CD14-positive monocyte (primary cell): ENCODE measurements at regions not wholly inside any gene's neighbourhood (a gene's known extent, or its start where the extent isn't known, plus 50 kb on each side); places are given as distances from the start of the nearest gene placed in this dataset.
"Not testable (repeated sequence)": the region's sequence is repeated elsewhere in the genome, so short reads cannot be mapped to it uniquely, and the experiment has no call there.

ENCODE experiments used
- DNase-seq, 3 donors: peaks; one replicate each; pipeline ENCODE4 v3.0.0-alpha.2; 2011 to 2022
- H2AFZ ChIP-seq: 2 replicates; pipeline ENCODE4 v1.6.0; 2012; ENCODE audit warnings: mild to moderate bottlenecking, low read depth, low read length, inconsistent platforms; ENCODE audit not compliant: insufficient read depth, poor library complexity, severe bottlenecking
- H3K27ac ChIP-seq, 2 donors: 1 replicate in 1 of 2; 2 replicates in 1 of 2; pipeline ENCODE4 v1.5.1; 2012 to 2013; ENCODE audit warnings: low read length in 2 of 2, control low read depth in 1 of 2, inconsistent platforms in 1 of 2, low read depth in 1 of 2, mild to moderate bottlenecking in 1 of 2
- H3K27me3 ChIP-seq, 2 donors: one replicate each; pipeline versions ENCODE4 v1.6.0 to v1.6.1; 2011 to 2013; ENCODE audit warnings: low read length in 2 of 2; ENCODE audit not compliant: control insufficient read depth in 2 of 2, insufficient read depth in 2 of 2
- H3K36me3 ChIP-seq, 2 donors: replicated peaks in 1 of 2; 1 replicate in 1 of 2; 2 replicates in 1 of 2; pipeline versions ENCODE4 v1.5.1 to v1.6.1; 2012 to 2013; ENCODE audit warnings: low read length in 2 of 2, control low read depth in 1 of 2, inconsistent platforms in 1 of 2, mild to moderate bottlenecking in 1 of 2; ENCODE audit not compliant: insufficient read depth in 2 of 2, control insufficient read depth in 1 of 2
- H3K4me1 ChIP-seq, 2 donors: 1 replicate in 1 of 2; 2 replicates in 1 of 2; pipeline versions ENCODE4 v1.5.1 to v1.6.1; 2012 to 2013; ENCODE audit warnings: low read length in 2 of 2, control low read depth in 1 of 2, inconsistent platforms in 1 of 2, mild to moderate bottlenecking in 1 of 2, moderate library complexity in 1 of 2; ENCODE audit not compliant: insufficient read depth in 2 of 2, control insufficient read depth in 1 of 2
- H3K4me2 ChIP-seq: replicated peaks from 2 replicates; pipeline ENCODE3; 2012; ENCODE audit warnings: low read length, moderate library complexity, mild to moderate bottlenecking; ENCODE audit not compliant: poor library complexity, severe bottlenecking; ENCODE audit errors: extremely low read depth
- H3K4me3 ChIP-seq, 3 experiments: fragments of 200-600 bp in 1 of 3; sonication (generic) in 1 of 3; replicated peaks in 1 of 3; 1 replicate in 2 of 3; 2 replicates in 1 of 3; pipeline ENCODE4 v1.5.1; 2011 to 2013; ENCODE audit warnings: low read length in 3 of 3, mild to moderate bottlenecking in 3 of 3, control low read depth in 2 of 3, low read depth in 2 of 3, inconsistent platforms in 1 of 3, moderate library complexity in 1 of 3
- H3K79me2 ChIP-seq: 2 replicates; pipeline ENCODE4 v1.6.0; 2012; ENCODE audit warnings: mild to moderate bottlenecking, control low read depth, inconsistent platforms, low read length, moderate library complexity; ENCODE audit not compliant: insufficient read depth
- H3K9ac ChIP-seq: 2 replicates; pipeline ENCODE4 v1.6.0; 2017; ENCODE audit warnings: low read length, mild to moderate bottlenecking; ENCODE audit not compliant: insufficient read depth, poor library complexity, severe bottlenecking
- H3K9me3 ChIP-seq, 2 donors: replicated peaks in 1 of 2; 1 replicate in 1 of 2; 2 replicates in 1 of 2; pipeline versions ENCODE4 v1.5.1 to v1.6.1; 2012 to 2013; ENCODE audit warnings: low read length in 2 of 2, control low read depth in 1 of 2; ENCODE audit not compliant: control insufficient read depth in 1 of 2, insufficient read depth in 1 of 2
- H4K20me1 ChIP-seq: 2 replicates; pipeline ENCODE4 v1.6.0; 2012; ENCODE audit warnings: mild to moderate bottlenecking, low read length, control low read depth, moderate library complexity; ENCODE audit not compliant: insufficient read depth
- H3K27ac Mint-ChIP-seq, 7 donors: one replicate each; pipeline ENCODE4 v1.8.0; 2020; ENCODE audit warnings: mild to moderate bottlenecking in 7 of 7, mixed read lengths in 7 of 7, moderate library complexity in 6 of 7, inconsistent platforms in 2 of 7
- H3K27me3 Mint-ChIP-seq, 3 donors: one replicate each; pipeline ENCODE4 v1.8.0; 2021 to 2022; ENCODE audit warnings: low read depth in 3 of 3, mild to moderate bottlenecking in 3 of 3, mixed read lengths in 3 of 3, moderate library complexity in 3 of 3, inconsistent platforms in 1 of 3
- H3K36me3 Mint-ChIP-seq, 2 donors: one replicate each; pipeline ENCODE4 v1.8.0; 2020; ENCODE audit warnings: mixed read lengths in 2 of 2, inconsistent platforms in 1 of 2, mild to moderate bottlenecking in 1 of 2
- H3K4me1 Mint-ChIP-seq: one replicate; pipeline ENCODE4 v1.8.0; 2020; ENCODE audit warnings: mild to moderate bottlenecking, mixed read lengths
- H3K4me3 Mint-ChIP-seq, 2 donors: one replicate each; pipeline ENCODE4 v1.8.0; 2020; ENCODE audit warnings: mild to moderate bottlenecking in 2 of 2, mixed read lengths in 2 of 2, moderate library complexity in 1 of 2
- H3K9me3 Mint-ChIP-seq, 7 donors: one replicate each; pipeline ENCODE4 v1.8.0; 2020 to 2022; ENCODE audit warnings: mixed read lengths in 7 of 7, mild to moderate bottlenecking in 6 of 7, moderate library complexity in 6 of 7, inconsistent platforms in 2 of 7
- WGBS: methylation state at CpG from one replicate; pipeline ENCODE4 v1.1.5; 2013; ENCODE audit warnings: missing lambda C conversion rate; ENCODE audit not compliant: insufficient coverage; 5-methylcytosine and 5-hydroxymethylcytosine counted together
- intact Hi-C, 2 donors: fragments of 100-400 bp; cut with micrococcal nuclease; formaldehyde crosslinking; loops; one replicate each; pipeline versions ENCODE4 v1.15.0 to v1.15.1; 2023
- TF ChIP-seq, protein P1 (sequence below): fragments of 200-600 bp; IDR thresholded peaks from one replicate; pipeline ENCODE4 v1.8.0; 2022; ENCODE audit warnings: antibody characterized with exemption, mild to moderate bottlenecking

DNA sequence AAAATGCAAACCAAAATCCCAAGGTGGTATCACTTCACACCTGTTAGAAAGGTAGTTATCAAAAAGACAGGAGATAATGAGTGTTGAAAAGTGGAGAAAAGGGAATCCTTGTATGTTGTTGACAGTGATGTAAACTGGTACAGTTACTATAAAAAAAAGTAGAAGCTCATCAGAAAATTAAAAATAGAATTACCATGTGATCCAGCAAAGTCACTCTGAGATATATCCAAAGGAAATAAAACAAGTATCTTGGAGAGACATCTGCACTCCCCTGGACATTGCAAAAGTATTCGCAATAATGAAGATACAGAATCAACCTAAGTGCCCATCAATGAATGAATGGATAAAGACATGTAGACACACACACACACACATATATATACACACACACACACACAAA lies 208.3 kb upstream of the PIEZO2 start:
- no CpG with 5 or more reads among the region's 1 CpG for WGBS
- H3K36me3 ChIP-seq, result no peaks in the 10 kb centered on the region
- intact Hi-C loops, result no loop called here
- Mint-ChIP-seq H3K4me1 (no peaks in the 10 kb centered on the region), H3K27ac (no peak overlapping the region), H3K9me3 (peaks cover 0 to 9% (median 4%) of the 10 kb centered on the region in 7 donors), H3K4me3 (no peak overlapping the region), H3K27me3 (peaks cover 0 to 1% (median 0%) of the 10 kb centered on the region in 3 donors), H3K36me3 (no peaks in the 10 kb centered on the region)
- no peaks in the 10 kb centered on the region for H3K9me3 ChIP-seq
- H3K4me1 ChIP-seq, result no peaks in the 10 kb centered on the region
- DNase-seq, result no peak
- H3K27me3 ChIP-seq, result no peaks in the 10 kb centered on the region
- H3K79me2 ChIP-seq, result no peaks in the 10 kb centered on the region
- H3K27ac ChIP-seq, result no peak overlapping the region
- TF ChIP-seq, protein P1, sequence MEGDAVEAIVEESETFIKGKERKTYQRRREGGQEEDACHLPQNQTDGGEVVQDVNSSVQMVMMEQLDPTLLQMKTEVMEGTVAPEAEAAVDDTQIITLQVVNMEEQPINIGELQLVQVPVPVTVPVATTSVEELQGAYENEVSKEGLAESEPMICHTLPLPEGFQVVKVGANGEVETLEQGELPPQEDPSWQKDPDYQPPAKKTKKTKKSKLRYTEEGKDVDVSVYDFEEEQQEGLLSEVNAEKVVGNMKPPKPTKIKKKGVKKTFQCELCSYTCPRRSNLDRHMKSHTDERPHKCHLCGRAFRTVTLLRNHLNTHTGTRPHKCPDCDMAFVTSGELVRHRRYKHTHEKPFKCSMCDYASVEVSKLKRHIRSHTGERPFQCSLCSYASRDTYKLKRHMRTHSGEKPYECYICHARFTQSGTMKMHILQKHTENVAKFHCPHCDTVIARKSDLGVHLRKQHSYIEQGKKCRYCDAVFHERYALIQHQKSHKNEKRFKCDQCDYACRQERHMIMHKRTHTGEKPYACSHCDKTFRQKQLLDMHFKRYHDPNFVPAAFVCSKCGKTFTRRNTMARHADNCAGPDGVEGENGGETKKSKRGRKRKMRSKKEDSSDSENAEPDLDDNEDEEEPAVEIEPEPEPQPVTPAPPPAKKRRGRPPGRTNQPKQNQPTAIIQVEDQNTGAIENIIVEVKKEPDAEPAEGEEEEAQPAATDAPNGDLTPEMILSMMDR, result no peak
- H3K9ac ChIP-seq, result no peak overlapping the region
- H2AFZ ChIP-seq, result no peak overlapping the region
- no peak overlapping the region for H3K4me3 ChIP-seq
- no peak overlapping the region for H3K4me2 ChIP-seq
- H4K20me1 ChIP-seq, result no peaks in the 10 kb centered on the region

DNA sequence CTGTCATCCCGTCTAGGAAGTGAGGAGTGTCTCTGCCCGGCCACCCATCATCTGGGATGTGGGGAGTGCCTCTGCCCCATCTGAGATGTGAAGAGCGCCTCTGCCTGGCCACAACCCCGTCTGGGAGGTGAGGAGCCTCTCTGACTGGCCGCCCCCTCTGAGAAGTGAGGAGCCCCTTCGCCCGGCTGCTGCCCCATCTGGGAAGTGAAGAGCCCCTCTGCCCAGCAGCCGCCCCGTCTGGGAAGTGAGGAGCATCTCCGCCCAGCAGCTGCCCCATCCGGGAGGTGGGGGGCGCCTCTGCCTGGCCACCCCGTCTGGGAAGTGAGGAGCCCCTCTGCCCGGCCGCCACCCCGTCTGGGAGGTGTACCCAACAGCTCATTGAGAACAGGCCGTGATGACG lies 195.2 kb upstream of the PIEZO2 start:
- H3K27ac Mint-ChIP-seq, intact Hi-C loops, H3K4me2 ChIP-seq, H3K27me3 Mint-ChIP-seq, H3K36me3 Mint-ChIP-seq, H3K4me3 Mint-ChIP-seq, H3K4me1 ChIP-seq, H3K36me3 ChIP-seq, H4K20me1 ChIP-seq, H3K9ac ChIP-seq, H3K27ac ChIP-seq, H3K27me3 ChIP-seq, DNase-seq, H3K4me1 Mint-ChIP-seq, H3K79me2 ChIP-seq, H3K4me3 ChIP-seq, H2AFZ ChIP-seq: not testable (repeated sequence)
- 80% methylated on average over 7 of the region's 18 CpGs for WGBS
- H3K9me3 Mint-ChIP-seq, result peaks cover 17 to 48% (median 34%) of the 10 kb centered on the region in 7 donors
- peaks cover 13 to 25% of the 10 kb centered on the region in 2 donors for H3K9me3 ChIP-seq
